ENCODE measurements at regions not wholly inside any gene's neighbourhood (a gene's known extent, or its start where the extent isn't known, plus 50 kb on each side); places are given as distances from the start of the nearest gene placed in this dataset.

DNA sequence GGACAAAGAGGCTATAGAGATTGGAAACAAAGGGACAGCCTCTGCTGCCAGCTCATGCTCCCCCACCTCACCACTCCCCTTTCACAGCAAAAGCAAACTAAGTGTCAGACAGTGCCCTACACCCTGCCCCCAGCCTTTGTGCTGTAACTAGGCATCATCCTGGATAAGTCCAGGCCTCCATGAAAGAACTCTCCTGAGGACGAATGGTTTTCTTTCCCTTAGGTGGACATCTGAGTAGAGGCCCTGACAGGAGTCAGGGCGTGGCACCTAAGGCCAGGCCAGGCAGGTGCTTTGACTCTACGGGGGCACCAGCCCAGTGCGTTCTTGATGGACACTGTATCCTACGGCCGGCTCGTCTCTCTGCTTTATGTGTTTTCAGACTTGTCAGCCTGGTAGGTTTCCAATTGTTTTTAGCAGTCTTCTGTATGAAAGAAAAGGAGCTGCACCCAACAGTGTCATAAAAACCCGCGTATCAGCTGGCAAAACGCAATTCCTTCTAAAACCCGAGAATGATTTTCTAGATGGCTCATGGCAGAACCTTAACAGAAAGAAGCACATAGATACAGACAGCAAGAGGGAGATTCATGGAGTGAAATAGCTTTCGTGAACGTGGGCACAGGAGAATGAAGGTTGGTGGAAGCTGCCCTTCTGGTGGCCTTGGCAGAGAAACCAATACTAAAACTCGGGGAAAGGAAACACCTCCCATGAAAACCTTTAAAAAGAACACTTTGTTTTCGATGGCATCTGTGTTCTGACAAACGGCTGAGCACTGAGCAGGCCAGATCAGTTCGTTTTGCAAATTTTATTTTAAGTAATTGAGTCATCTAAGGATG lies 51.7 kb upstream of the AJAP1 start:
- TF ChIP-seq, protein P1, sequence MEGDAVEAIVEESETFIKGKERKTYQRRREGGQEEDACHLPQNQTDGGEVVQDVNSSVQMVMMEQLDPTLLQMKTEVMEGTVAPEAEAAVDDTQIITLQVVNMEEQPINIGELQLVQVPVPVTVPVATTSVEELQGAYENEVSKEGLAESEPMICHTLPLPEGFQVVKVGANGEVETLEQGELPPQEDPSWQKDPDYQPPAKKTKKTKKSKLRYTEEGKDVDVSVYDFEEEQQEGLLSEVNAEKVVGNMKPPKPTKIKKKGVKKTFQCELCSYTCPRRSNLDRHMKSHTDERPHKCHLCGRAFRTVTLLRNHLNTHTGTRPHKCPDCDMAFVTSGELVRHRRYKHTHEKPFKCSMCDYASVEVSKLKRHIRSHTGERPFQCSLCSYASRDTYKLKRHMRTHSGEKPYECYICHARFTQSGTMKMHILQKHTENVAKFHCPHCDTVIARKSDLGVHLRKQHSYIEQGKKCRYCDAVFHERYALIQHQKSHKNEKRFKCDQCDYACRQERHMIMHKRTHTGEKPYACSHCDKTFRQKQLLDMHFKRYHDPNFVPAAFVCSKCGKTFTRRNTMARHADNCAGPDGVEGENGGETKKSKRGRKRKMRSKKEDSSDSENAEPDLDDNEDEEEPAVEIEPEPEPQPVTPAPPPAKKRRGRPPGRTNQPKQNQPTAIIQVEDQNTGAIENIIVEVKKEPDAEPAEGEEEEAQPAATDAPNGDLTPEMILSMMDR (IDR thresholded peaks at IDR 0.05; ENCODE audit: extremely low read depth in 1 of 2, insufficient read depth in 1 of 2, low read depth in 1 of 2, low read length in 2 of 2) = no peak
- no peak for TF ChIP-seq POLR2AphosphoS5 (IDR thresholded peaks at IDR 0.05; ENCODE audit: insufficient read depth, low read depth, low read length)
- TF ChIP-seq, protein P2, sequence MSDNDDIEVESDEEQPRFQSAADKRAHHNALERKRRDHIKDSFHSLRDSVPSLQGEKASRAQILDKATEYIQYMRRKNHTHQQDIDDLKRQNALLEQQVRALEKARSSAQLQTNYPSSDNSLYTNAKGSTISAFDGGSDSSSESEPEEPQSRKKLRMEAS (IDR thresholded peaks at IDR 0.05; ENCODE audit: insufficient read depth, insufficient read length) = no peak
